ENCODE measurements at regions not wholly inside any gene's neighbourhood (a gene's known extent, or its start where the extent isn't known, plus 50 kb on each side); places are given as distances from the start of the nearest gene placed in this dataset.

DNA sequence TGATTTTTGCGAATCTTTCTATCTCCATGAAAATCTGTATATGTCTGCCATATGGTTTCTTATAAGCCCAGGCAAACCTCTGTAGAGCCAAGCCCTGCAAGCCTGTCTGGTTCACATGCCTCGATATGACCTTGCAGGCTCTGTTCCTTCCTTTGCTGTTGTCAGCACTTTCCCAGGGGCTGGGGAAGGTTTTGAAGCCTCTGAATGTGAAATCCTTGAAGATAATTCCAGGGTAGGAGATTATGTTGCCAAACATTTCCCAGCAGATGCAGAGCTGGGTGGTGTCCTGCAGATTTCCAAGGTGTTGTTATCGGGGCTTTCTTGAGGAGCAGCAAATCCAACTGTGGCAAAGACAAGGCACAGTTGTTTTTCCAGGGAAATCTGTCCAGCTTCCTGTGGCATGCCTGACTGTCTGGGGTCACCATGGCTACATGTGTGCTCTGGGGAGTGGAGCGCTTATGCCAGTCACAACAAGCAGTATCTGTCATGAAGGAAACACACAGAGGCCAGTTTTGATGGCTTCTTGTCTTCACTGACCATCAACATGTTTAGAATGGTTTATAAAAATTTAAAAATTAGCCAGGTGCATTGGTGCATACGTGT, 60.7 kb upstream of the RPS23 start:
- TF ChIP-seq NR2F6 (CRISPR knock-in tag; IDR thresholded peaks at IDR 0.05), result no peak
- TF ChIP-seq, protein P1, sequence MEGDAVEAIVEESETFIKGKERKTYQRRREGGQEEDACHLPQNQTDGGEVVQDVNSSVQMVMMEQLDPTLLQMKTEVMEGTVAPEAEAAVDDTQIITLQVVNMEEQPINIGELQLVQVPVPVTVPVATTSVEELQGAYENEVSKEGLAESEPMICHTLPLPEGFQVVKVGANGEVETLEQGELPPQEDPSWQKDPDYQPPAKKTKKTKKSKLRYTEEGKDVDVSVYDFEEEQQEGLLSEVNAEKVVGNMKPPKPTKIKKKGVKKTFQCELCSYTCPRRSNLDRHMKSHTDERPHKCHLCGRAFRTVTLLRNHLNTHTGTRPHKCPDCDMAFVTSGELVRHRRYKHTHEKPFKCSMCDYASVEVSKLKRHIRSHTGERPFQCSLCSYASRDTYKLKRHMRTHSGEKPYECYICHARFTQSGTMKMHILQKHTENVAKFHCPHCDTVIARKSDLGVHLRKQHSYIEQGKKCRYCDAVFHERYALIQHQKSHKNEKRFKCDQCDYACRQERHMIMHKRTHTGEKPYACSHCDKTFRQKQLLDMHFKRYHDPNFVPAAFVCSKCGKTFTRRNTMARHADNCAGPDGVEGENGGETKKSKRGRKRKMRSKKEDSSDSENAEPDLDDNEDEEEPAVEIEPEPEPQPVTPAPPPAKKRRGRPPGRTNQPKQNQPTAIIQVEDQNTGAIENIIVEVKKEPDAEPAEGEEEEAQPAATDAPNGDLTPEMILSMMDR (IDR thresholded peaks at IDR 0.05 in 2 of 3, conservative IDR thresholded peaks at IDR 0.05 in 1 of 3; ENCODE audit: insufficient read depth in 2 of 3, low read depth in 1 of 3, low read length in 3 of 3), result no peak
- TF ChIP-seq, protein P2, sequence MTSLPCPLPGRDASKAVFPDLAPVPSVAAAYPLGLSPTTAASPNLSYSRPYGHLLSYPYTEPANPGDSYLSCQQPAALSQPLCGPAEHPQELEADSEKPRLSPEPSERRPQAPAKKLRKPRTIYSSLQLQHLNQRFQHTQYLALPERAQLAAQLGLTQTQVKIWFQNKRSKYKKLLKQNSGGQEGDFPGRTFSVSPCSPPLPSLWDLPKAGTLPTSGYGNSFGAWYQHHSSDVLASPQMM (CRISPR knock-in tag; IDR thresholded peaks at IDR 0.05), result no peak
- TF ChIP-seq C11orf30 (IDR thresholded peaks at IDR 0.05; ENCODE audit: low read depth), result no peak
- no peak for TF ChIP-seq ZNF232 (CRISPR knock-in tag; IDR thresholded peaks at IDR 0.05)
- TF ChIP-seq POLR2A (conservative IDR thresholded peaks at IDR 0.05), result no peak
- TF ChIP-seq, protein P3, sequence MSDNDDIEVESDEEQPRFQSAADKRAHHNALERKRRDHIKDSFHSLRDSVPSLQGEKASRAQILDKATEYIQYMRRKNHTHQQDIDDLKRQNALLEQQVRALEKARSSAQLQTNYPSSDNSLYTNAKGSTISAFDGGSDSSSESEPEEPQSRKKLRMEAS (CRISPR knock-in tag; IDR thresholded peaks at IDR 0.05), result no peak
- TF ChIP-seq SRF (CRISPR knock-in tag; IDR thresholded peaks at IDR 0.05), result no peak
- TF ChIP-seq ZNF75A (CRISPR knock-in tag; IDR thresholded peaks at IDR 0.05), result no peak
- no peak for TF ChIP-seq NCOA2 (IDR thresholded peaks at IDR 0.05; ENCODE audit: partially characterized antibody in 2 of 2)
